Astrocyte (in vitro differentiated cells and primary cell): ENCODE measurements at regions not wholly inside any gene's neighbourhood (a gene's known extent, or its start where the extent isn't known, plus 50 kb on each side); places are given as distances from the start of the nearest gene placed in this dataset.

ENCODE experiments used
- DNase-seq: peaks from one replicate; pipeline ENCODE4 v3.0.0-alpha.2; 2010; ENCODE audit warnings: low read depth
- FAIRE-seq: peaks from 2 replicates; lab custom pipeline; 2011; peaks lifted over from hg19 to GRCh38; lab: Jason Lieb, UNC
- H2AFZ ChIP-seq: 2 replicates; pipeline ENCODE4 v1.6.0; 2012; ENCODE audit warnings: low read depth, low read length, inconsistent platforms
- H3K27ac ChIP-seq: 2 replicates; pipeline ENCODE4 v1.5.1; 2011; ENCODE audit warnings: low read depth, low read length, inconsistent platforms
- H3K27me3 ChIP-seq: 2 replicates; pipeline ENCODE4 v1.6.0; 2011; ENCODE audit warnings: low read length, inconsistent platforms; ENCODE audit not compliant: insufficient read depth
- H3K36me3 ChIP-seq: 2 replicates; pipeline ENCODE4 v1.5.1; 2011; ENCODE audit warnings: low read length, inconsistent platforms; ENCODE audit not compliant: insufficient read depth
- H3K4me1 ChIP-seq: 2 replicates; pipeline ENCODE4 v1.5.1; 2011; ENCODE audit warnings: low read length, inconsistent platforms; ENCODE audit not compliant: insufficient read depth
- H3K4me2 ChIP-seq: 2 replicates; pipeline ENCODE4 v1.6.0; 2012; ENCODE audit warnings: low read length, inconsistent platforms
- H3K4me3 ChIP-seq: 2 replicates; pipeline ENCODE4 v1.5.1; 2011; ENCODE audit warnings: low read depth, mild to moderate bottlenecking, low read length, inconsistent platforms; ENCODE audit not compliant: insufficient read depth
- H3K79me2 ChIP-seq: 2 replicates; pipeline ENCODE4 v1.6.0; 2012; ENCODE audit warnings: mild to moderate bottlenecking, low read length, inconsistent platforms; ENCODE audit not compliant: insufficient read depth
- H3K9ac ChIP-seq: 2 replicates; pipeline ENCODE4 v1.6.0; 2012; ENCODE audit warnings: mild to moderate bottlenecking, low read length, inconsistent platforms
- H3K9me3 ChIP-seq: 2 replicates; pipeline ENCODE4 v1.5.1; 2012; ENCODE audit warnings: low read depth, mild to moderate bottlenecking, low read length, inconsistent platforms; ENCODE audit not compliant: insufficient read depth
- H4K20me1 ChIP-seq: 2 replicates; pipeline ENCODE4 v1.6.0; 2012; ENCODE audit warnings: low read length, inconsistent platforms; ENCODE audit not compliant: insufficient read depth
- H3K27ac Mint-ChIP-seq: one replicate; pipeline ENCODE4 v1.8.0; 2021; ENCODE audit warnings: mild to moderate bottlenecking, mixed read lengths; ENCODE audit not compliant: unreplicated experiment
- H3K27me3 Mint-ChIP-seq: one replicate; pipeline ENCODE4 v1.8.0; 2021; ENCODE audit warnings: low read depth, mixed read lengths; ENCODE audit not compliant: unreplicated experiment
- H3K36me3 Mint-ChIP-seq: one replicate; pipeline ENCODE4 v1.8.0; 2021; ENCODE audit warnings: low read depth, mixed read lengths; ENCODE audit not compliant: unreplicated experiment
- H3K4me1 Mint-ChIP-seq: one replicate; pipeline ENCODE4 v1.8.0; 2021; ENCODE audit warnings: low read depth, mixed read lengths; ENCODE audit not compliant: unreplicated experiment
- H3K4me3 Mint-ChIP-seq: one replicate; pipeline ENCODE4 v1.8.0; 2021; ENCODE audit warnings: mild to moderate bottlenecking, moderate library complexity, mixed read lengths; ENCODE audit not compliant: unreplicated experiment
- H3K9me3 Mint-ChIP-seq: one replicate; pipeline ENCODE4 v1.8.0; 2021; ENCODE audit warnings: mild to moderate bottlenecking, mixed read lengths; ENCODE audit not compliant: unreplicated experiment
- EZH2 ChIP-seq: IDR thresholded peaks from 2 replicates; pipeline ENCODE4 v1.6.1; 2012; ENCODE audit warnings: mild to moderate bottlenecking, low read length, inconsistent platforms; ENCODE audit not compliant: insufficient read depth
- TF ChIP-seq, protein P1 (sequence below): IDR thresholded peaks from 2 replicates; pipeline ENCODE4 v1.5.1; 2011; ENCODE audit warnings: low read depth, mild to moderate bottlenecking, inconsistent platforms, low read length, moderate library complexity; ENCODE audit not compliant: insufficient read depth

DNA sequence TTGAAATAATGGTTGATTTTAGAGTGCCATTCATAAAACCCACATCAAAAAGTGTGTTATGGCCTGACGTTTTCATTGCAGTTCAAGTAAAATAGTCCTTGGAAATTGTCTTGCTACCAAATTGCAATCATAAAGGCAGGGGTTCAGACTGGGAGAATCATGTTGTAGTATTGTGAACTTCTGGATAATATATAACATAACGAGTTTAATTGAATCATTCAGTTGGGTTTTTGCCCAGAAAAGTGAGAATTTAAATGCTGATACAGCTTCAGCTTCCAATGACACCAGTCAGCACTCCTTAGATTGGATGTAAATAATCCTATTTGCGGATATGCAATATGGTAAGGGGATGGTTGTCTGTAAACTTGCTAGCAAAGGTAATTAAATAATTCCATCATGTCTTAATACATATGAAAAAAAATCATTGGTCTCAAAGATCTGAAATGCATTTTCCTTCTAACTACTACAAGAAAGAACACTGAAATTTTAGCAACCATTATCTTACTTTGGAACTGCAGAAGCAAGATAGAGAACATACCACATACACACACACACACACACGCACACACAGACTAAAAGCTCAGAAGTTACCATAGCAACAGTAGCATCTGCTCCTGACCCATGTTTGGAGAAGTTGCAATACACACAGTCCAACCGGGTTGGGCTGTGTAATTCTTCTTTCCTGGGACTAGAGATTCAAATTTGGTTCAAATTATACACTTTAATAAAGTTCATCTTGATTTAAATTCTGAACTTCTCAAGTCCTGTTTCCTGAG lies 686.2 kb upstream of the NR2F2 start:
- H3K9me3 Mint-ChIP-seq, result no peaks in the 10 kb centered on the region
- Histone ChIP-seq H3K4me1 (no peaks in the 10 kb centered on the region), H3K4me3 (no peak overlapping the region), H3K79me2 (no peaks in the 10 kb centered on the region), H3K36me3 (no peaks in the 10 kb centered on the region), H3K27me3 (no peaks in the 10 kb centered on the region), H4K20me1 (no peaks in the 10 kb centered on the region), H3K9me3 (no peaks in the 10 kb centered on the region), H3K4me2 (no peak overlapping the region), H3K27ac (no peak overlapping the region), H3K9ac (no peak overlapping the region), H2AFZ (no peak overlapping the region)
- no peaks in the 10 kb centered on the region for H3K36me3 Mint-ChIP-seq
- H3K4me3 Mint-ChIP-seq, result no peak overlapping the region
- no peaks in the 10 kb centered on the region for H3K4me1 Mint-ChIP-seq
- TF ChIP-seq, protein P1, sequence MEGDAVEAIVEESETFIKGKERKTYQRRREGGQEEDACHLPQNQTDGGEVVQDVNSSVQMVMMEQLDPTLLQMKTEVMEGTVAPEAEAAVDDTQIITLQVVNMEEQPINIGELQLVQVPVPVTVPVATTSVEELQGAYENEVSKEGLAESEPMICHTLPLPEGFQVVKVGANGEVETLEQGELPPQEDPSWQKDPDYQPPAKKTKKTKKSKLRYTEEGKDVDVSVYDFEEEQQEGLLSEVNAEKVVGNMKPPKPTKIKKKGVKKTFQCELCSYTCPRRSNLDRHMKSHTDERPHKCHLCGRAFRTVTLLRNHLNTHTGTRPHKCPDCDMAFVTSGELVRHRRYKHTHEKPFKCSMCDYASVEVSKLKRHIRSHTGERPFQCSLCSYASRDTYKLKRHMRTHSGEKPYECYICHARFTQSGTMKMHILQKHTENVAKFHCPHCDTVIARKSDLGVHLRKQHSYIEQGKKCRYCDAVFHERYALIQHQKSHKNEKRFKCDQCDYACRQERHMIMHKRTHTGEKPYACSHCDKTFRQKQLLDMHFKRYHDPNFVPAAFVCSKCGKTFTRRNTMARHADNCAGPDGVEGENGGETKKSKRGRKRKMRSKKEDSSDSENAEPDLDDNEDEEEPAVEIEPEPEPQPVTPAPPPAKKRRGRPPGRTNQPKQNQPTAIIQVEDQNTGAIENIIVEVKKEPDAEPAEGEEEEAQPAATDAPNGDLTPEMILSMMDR, result no peak
- TF ChIP-seq EZH2, result no peak
- DNase-seq (no peak), FAIRE-seq (no peak)
- H3K27ac Mint-ChIP-seq, result no peak overlapping the region
- peaks cover 3% of the 10 kb centered on the region for H3K27me3 Mint-ChIP-seq

DNA sequence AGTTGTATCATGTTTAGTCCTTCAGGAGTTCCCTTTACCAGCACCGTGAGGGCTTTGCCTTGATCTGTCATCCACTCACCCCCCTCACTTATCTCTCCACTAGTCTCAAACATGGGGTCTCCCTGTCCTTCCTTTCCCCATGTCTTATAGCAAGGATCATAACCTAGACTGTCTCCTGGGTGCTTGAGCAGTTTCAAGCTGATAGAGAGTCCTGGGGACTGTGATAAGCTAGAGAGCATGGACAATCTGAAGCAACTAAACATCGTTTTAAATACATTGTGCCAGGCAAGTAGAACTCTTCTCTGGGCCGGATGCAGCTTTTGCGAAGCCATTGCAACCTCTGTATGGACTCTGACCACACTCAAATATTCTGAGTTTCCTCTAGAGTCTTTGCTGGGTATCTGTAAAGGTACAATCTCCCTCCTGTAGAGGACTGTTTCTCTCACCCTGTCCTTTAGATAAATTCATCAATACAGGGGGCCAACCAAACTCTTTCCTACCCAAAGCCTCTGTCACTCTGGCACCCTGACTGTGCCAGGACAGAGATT lies 684.6 kb upstream of the NR2F2 start:
- H3K9me3 Mint-ChIP-seq, result no peaks in the 10 kb centered on the region
- Histone ChIP-seq H3K4me1 (no peaks in the 10 kb centered on the region), H4K20me1 (no peaks in the 10 kb centered on the region), H2AFZ (no peak overlapping the region), H3K4me3 (no peak overlapping the region), H3K9ac (no peak overlapping the region), H3K36me3 (no peaks in the 10 kb centered on the region), H3K9me3 (no peaks in the 10 kb centered on the region), H3K79me2 (no peaks in the 10 kb centered on the region), H3K27me3 (no peaks in the 10 kb centered on the region), H3K4me2 (no peak overlapping the region), H3K27ac (no peak overlapping the region)
- no peak overlapping the region for H3K4me3 Mint-ChIP-seq
- FAIRE-seq (no peak), DNase-seq (no peak)
- H3K36me3 Mint-ChIP-seq, result no peaks in the 10 kb centered on the region
- TF ChIP-seq EZH2, result no peak
- TF ChIP-seq, protein P1, result no peak
- no peak overlapping the region for H3K27ac Mint-ChIP-seq
- H3K27me3 Mint-ChIP-seq, result peaks cover 3% of the 10 kb centered on the region
- H3K4me1 Mint-ChIP-seq, result no peaks in the 10 kb centered on the region
